HCT116 (cell line): ENCODE measurements at regions not wholly inside any gene's neighbourhood (a gene's known extent, or its start where the extent isn't known, plus 50 kb on each side); places are given as distances from the start of the nearest gene placed in this dataset.

ENCODE experiments used
- TCF7L2 ChIP-seq: IDR thresholded peaks from 2 replicates; pipeline ENCODE4 v1.7.0; 2011; ENCODE audit warnings: borderline replicate concordance, inconsistent platforms; ENCODE audit not compliant: insufficient read depth, insufficient read length; ENCODE audit errors: extremely low read depth
- YY1 ChIP-seq: IDR thresholded peaks from 2 replicates; pipeline ENCODE4 v1.6.1; 2011; ENCODE audit warnings: low read length, low read depth, moderate library complexity, mild to moderate bottlenecking; ENCODE audit not compliant: insufficient replicate concordance; ENCODE audit errors: extremely low read depth

GRCh38 chrX:117636826-117637225 is 479.8 kb downstream of the KLHL13 start:
- TF ChIP-seq TCF7L2 (no peak), YY1 (no peak)
